Smooth muscle cell of the brain vasculature (primary cell): ENCODE measurements at regions not wholly inside any gene's neighbourhood (a gene's known extent, or its start where the extent isn't known, plus 50 kb on each side); places are given as distances from the start of the nearest gene placed in this dataset.

Experiments
- DNase-seq: peaks from one replicate; pipeline ENCODE4 v3.0.0-alpha.2; 2012; ENCODE audit warnings: low read depth, low spot score

GRCh38 chr13:89950225-89950624 is 1397.3 kb upstream of the MIR17HG start:
- DNase-seq = no peak

DNA sequence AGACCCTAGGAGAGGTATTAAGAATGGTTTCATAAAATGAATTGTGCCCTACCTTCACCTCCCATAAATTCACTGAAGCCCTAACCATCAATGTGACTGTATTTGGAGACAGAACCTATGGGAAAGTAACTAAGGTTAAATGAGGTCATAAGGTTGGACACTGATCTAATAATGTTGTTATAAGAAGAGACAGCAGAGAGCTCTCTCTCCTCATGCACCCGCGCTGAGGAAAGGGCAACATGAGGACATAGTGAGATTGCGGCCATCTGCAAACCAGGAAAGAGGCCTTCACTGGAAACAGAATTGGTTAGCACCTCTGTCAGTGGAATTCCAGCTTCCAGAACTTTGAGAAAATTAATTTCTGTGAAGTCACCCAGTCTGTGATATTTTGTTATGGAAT is 1396.1 kb upstream of the MIR17HG start:
- no peak for DNase-seq

DNA sequence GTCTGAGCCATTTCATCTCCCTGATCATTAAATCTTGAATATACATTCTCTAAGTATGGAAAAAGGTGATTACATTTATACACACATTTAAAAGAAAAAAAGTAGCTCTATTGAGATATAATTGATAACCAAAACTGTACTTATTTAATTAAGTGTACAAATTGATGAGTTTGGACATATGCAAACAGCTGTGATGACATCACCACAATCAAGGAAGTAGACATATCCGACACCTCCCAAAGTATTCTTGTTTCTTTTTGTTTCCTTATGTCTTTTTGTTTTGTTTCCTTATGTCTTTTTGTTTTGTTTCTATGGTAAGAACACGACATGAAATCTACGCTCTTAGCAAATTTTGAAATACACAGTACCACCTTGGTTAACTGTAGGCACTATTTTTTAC is 1393.9 kb upstream of the MIR17HG start:
- DNase-seq = no peak

DNA sequence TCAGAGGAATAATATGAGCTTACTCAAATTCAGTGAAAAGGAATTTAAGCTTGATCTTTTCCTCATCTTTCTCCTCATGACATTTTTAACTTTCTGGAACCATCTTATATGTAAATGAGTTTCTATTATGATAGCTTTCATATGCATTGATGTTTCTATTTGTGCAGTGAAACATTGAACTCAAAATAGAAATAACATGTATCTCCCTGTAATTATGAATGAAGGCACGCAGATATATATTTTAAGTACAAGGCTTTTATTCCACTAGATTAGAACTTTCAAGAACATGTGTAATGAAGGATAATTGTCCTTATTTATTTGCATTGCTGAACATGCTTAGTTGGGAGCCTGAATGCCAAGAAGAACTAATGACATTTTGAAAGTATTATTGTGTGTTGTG is 1391.7 kb upstream of the MIR17HG start:
- DNase-seq = no peak

GRCh38 chr13:89959074-89959473 is 1388.4 kb upstream of the MIR17HG start:
- no peak for DNase-seq

- no peak for DNase-seq
These were observed 1382.2 kb upstream of the MIR17HG start for GRCh38 chr13:89965252-89965651.

DNA sequence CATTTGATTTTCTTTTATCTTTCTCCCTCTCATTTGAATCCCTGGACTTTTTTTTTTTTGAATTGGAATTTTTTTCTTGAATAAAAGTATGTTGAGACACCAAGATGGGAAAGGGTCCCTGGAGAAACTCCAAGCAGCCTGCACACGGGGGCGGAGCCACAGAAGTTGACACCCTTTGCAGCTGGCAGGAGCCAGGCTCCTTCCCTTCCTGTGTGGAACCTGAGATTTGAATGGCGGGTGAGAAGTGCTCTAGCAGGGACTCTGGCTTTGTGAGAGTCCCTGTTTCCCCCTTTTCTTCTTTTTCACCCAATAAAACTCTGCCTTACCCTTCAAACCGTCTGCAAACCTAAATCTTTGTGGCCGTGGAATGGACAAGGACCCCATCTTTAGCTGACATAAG is 1381.0 kb upstream of the MIR17HG start:
- no peak for DNase-seq

GRCh38 chr13:89967701-89968100 is 1379.8 kb upstream of the MIR17HG start:
- no peak for DNase-seq

DNA sequence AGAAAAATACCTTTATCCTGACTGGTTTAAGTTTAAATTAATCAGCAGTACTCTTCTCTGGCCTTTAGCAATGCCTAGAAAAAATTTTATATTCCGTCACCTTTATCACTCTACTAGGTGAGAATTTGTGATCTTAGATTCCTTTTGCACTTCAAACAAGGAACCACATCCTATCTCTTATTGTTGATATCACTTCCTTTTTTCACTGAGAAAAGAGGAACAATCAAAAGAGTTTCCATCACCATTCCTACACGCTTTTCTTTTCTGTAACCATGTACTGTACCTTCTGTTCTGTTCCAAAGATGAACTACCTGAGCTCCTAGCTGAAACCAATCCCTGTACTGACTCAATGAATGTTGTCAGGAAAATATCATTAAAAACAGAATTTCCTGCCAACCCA is 1379.0 kb upstream of the MIR17HG start:
- DNase-seq = no peak

- no peak for DNase-seq
These were observed 1377.2 kb upstream of the MIR17HG start for GRCh38 chr13:89970353-89970709.

DNA sequence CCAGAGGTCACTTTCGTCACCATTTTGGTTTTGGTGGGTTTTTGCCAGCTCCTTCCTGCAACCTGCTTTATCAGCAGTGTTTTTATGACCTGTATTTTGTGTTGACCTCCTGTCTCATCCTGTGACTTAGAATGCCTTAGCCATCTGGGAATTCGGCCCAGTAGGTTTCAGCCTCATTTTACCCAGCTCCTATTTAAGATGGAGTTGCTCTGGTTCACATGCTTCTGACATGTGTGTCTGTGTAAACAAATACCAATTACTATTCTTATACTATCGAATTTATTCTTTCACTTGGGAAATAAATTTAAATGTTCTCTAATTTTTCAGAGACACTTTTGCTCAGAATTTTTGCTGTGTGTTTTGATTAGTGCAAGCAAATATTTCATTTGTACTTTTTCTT is 1370.3 kb upstream of the MIR17HG start:
- no peak for DNase-seq

DNA sequence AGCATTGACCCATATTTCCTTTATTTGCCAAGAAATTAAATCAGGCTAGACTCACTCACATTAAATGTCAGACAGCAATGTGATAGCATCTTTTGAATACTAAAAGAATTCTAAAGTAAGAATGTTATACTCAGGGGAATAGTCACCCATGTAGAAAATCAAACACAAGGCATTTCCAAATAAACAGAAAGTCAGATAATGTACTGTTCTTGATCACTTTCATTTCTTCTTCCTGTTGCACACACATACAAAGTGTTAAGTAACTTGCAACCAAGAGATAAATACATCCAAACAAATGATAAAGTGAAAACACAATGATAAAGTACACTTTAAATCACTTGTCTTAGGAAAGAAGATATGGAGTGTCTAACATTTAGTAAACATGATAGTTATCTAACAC is 1366.6 kb upstream of the MIR17HG start:
- no peak for DNase-seq

- no peak for DNase-seq
These were observed 1364.9 kb upstream of the MIR17HG start for GRCh38 chr13:89982407-89983095.

DNA sequence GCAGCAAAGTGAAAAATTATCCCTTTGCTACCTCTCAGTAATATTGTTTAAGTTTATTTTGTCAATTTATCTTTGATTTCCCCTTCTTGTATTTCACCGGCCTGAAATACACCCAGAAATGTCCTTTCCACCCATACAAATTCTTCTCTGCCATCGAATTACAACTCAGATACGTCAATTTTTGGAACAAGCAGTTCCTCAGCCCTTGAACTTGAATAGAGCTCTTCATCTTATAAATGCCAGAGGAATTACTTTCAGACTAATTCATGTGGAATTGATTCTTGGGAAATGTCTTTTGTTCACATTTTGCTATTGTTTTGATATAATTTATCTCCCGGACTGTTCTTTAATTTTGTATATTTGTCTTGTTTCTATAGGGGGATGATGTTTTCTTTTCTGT is 1359.3 kb upstream of the MIR17HG start:
- no peak for DNase-seq

GRCh38 chr13:90003566-90003965 is 1343.9 kb upstream of the MIR17HG start:
- no peak for DNase-seq

DNA sequence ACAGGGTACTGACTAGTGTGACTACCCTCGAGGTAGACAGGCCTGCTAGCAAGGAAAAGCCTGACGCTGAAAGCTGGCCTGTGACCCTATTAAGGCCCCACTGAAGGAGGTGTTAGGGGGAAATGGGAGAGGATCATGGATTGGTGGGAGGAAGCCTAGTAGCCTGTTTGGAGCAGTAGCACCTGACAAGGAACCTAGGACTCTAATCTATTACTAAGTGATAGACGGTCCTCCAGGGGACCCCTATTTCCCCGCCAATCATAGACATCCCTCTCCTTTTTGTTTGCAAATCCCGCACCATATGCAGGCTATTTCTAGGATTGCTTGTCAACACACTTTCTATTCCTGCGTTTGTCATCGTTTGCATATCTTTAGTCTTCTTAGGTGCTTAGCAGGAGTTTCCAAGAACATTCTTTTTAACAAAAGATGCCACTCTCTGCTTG is 1338.8 kb upstream of the MIR17HG start:
- no peak for DNase-seq

- no peak for DNase-seq
These were observed 1333.4 kb upstream of the MIR17HG start for GRCh38 chr13:90014038-90014437.

DNA sequence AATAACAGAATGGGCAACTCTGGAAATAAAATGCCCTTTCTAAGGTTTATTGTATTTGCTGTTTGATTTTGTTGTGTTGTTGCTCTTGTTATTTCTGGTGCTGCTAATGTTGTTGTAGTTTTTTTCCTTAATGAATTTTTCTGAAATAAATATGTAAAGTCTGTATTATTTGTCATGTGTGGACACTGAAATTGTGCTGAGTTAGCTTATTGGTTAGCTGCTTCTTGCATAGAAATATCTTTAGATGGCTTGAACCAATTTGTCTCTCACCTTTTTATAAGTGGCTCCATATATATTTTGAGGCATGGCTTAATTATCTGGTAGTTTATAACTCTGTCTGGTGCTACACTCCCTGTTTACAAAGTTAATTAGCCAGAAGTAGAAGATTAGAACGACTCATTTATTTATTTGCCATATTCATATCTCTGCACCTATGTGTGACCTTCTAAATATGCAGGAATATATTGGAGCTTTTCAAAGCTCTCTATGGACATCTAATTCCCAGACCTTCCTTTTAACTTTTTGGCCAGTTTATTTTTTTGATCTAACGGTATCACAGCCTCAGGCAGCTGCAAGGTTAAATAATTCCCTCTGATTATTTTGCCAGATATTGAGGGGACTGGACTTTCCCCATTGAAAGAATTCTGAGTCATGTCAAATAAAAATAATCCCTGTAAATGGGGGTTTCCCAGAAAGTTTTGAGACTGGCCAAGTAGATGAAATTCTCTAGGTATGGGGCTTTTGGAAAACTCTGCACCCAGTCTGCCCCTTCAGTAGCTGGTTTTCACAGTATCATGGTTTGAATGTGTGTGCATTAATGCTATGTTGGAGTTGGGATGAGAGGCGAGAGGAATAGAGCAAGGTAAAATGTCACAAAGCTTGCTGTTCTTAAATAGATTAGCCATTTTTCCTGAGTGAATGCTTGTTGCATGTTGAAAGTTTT is 1331.7 kb upstream of the MIR17HG start:
- DNase-seq = no peak

- no peak for DNase-seq
These were observed 1330.8 kb upstream of the MIR17HG start for GRCh38 chr13:90016688-90017087.

DNA sequence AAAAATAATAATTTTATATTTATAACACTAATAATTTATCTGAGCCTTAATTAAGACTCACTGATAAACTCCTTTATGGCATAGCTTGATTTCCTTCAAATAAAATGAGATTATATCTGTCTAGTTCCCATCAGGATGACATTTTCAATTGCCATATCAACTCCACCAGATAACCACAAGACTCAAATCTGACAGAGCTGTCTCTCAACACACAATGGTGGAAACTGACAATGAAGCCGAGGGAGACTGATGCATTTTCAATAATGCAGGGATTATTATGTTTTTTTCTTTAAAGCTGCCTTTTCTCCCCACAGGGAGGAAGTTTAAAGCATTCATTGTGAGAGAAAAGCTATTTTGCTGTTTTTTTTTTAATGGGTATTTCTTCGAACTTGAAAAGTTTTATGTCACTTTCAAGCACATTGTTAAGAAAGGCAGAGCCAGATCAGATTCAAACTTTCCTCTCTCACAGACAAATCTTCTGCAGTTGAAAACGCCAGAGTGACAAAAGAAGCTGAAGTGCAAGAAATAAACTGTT is 1326.9 kb upstream of the MIR17HG start:
- DNase-seq = no peak

DNA sequence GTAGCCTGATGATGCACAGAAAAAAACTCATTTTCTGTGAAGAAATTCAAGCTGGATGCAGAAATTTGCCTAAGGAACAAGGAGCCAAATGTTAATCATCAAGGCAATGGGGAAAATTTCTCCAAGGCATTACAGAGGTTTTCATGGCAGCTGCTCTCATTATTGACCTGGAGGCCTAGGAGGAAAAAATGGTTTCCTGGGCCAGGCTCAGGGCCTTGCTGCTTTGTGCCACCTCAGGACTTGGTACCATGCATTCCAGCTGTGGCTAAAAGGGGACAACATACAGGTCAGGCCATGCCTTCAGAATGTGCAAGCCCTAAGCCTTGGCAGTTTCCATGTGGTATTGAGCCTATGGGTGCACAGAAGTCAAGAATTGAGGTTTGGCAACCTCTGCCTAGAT is 1320.1 kb upstream of the MIR17HG start:
- no peak for DNase-seq

DNA sequence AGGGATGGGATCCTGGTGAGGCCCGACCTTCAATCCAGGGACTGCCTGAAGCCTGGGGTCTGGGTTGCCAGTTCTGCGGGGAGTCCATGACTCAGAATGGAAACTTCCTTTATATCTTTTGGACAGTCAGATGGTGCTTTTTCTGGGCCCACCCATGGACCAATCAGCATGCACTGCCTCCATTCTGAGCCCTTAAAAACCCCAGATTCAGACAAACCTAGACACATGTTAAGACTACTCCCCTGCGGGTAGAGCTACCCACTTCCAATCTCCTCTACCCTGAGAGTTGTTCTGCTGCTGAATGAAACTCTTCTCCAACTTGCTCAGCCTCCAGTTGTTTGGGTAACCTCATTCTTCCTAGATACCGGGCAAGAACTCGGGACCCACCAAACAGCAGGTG is 1315.2 kb upstream of the MIR17HG start:
- no peak for DNase-seq
